GM18498 (cell line): ENCODE measurements at regions not wholly inside any gene's neighbourhood (a gene's known extent, or its start where the extent isn't known, plus 50 kb on each side); places are given as distances from the start of the nearest gene placed in this dataset.
"Not testable (repeated sequence)": the region's sequence is repeated elsewhere in the genome, so short reads cannot be mapped to it uniquely, and the experiment has no call there.

Source experiments
- ATAC-seq: cut with Tn5 transposase; IDR thresholded peaks from one replicate; pipeline ENCODE4 v1.9.1; 2021; ENCODE audit warnings: mild to moderate bottlenecking, moderate library complexity; ENCODE audit not compliant: unreplicated experiment

GRCh38 chr2:89537862-89538261 lies 846.4 kb downstream of the RPIA start:
- not testable (repeated sequence) for ATAC-seq

DNA sequence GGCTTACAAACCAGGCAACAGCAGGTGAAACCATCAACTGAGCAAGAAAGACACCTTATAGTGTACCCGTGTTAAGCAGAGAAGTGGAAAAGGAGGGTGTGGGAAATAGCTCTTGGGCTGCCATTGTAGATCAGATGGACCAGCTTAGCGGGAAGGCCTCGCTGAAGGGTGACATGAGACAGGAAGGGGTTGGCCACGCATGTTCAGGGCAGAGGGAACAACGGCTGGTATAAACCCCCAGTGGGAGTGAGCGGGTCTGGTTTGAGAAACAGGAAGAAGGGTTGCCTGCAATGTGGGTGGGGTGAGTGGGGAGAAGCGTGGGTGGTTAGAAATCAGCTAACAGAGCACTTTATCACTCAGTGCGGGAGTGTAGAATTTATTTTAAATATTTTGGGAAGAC lies 852.6 kb downstream of the RPIA start:
- not testable (repeated sequence) for ATAC-seq

DNA sequence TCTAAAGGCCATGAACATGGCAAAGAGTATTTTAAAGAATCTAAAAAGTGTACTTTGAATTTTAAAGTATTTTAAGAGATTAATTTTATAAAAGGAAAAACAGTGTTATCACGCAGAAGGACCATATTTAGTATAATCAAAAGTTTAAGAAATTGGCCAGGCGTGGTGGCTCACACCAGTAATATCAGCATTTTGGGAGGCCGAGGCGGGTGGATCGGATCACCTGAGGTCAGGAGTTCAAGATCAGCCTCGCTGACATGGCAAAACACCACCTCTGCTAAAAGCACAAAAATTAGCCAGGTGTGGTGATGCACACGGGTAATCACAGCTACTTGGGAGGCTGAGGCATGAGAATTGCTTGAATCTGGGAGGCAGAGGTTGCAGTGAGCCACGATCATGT lies 887.7 kb downstream of the RPIA start:
- ATAC-seq, result not testable (repeated sequence)

DNA sequence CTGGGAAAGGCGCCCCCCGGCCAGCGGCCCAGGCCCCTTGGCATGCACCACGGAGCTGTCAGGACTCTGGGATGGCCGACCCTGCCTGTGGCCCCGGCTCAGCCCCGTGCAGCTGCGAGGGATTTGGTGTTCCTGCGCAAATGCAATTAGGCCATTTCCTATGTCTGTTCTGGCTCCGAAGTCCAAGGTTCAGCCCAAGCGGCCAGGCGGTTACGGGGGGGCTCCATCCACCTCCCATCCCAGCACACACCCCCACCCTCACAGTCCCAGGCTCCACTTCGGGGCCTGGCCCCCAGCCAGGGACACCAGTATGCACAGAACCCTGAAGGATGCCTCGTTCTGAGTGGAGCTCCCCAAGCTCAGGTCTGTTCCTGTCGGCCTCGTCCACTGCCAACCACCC lies 891.3 kb downstream of the RPIA start:
- not testable (repeated sequence) for ATAC-seq

- not testable (repeated sequence) for ATAC-seq
Observed at GRCh38 chr2:89584046-89584445, 892.6 kb downstream of the RPIA start.

GRCh38 chr2:89584868-89585557 lies 893.5 kb downstream of the RPIA start:
- not testable (repeated sequence) for ATAC-seq

DNA sequence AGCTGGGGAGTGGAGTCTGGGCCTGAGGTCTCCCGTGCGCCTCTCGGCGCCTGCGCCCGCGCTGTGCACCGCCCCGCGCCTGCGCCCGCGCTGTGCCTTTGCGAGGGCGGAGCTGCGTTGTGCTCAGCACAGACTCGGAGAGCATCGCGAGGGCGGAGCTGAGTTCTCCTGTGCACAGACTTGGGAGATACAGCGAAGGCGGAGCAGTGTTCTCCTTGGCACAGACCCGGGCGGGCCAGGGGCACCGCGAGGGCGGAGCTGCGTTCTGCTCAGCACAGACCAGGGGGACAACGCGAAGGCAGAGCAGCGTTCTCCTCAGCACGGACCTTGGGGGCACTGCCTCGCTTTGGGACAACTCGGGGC lies 894.1 kb downstream of the RPIA start:
- peak; percentile 100 for ATAC-seq

- ATAC-seq, result not testable (repeated sequence)
Observed at GRCh38 chr2:89599843-89600242, 908.4 kb downstream of the RPIA start.

- not testable (repeated sequence) for ATAC-seq
Observed at GRCh38 chr2:89606514-89606913, 915.0 kb downstream of the RPIA start.

DNA sequence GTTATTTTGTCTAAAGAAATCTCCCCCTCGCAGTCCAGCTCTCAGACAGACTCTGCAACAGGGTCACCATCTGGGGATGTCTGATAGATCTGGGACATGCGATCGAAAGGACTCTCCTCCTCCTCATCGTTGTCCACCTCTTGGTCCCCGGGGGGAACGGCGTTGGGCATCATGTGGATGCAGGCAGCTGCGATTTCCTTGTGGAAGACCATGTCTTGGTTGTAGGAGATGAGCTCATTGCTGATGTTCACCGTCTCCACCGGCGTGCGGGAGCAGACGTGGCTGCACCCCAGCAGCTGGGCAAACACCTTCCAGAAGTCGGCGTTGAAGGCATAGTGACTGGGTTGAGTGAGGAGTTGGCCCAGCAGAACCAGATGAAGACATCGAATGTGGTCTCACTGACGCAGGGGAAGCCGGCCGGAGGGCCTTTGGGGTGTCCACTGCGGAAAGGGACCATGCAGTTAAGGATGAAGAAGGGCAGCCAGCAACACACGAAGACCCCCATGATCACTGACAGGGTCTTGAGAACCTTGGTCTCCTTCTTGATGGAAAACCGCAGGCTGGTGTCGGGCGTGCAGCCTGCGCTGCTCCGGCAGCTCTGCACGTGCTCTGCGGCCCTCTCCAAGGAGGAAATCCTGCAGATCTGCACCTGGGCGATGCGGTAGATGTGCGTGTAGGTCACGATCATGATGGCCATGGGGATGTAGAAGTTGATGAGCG lies 918.9 kb downstream of the RPIA start:
- not testable (repeated sequence) for ATAC-seq

- ATAC-seq, result not testable (repeated sequence)
Observed at GRCh38 chr2:89610927-89611515, 919.5 kb downstream of the RPIA start.

GRCh38 chr2:89611710-89612109 lies 920.2 kb downstream of the RPIA start:
- not testable (repeated sequence) for ATAC-seq

DNA sequence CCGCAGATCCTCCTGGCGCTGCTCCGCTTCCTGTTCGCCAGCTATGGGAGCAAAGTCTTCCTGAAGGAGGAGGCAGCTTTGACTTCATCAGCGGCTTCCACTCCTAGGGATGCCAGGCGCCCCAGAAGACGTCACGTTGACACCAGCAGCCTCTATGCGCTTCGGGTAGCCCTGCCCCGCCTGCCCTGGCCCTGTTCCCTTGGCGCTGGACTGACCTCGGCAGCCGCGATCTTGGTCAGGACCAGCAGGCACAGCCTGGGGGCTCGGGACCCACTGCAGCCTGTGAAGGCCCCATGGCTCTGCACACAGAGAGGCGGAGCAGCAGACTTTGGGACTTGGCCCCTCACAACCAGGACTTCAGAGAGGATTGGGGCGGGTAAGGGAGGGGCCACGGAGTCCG lies 957.8 kb downstream of the RPIA start:
- ATAC-seq, result not testable (repeated sequence)

DNA sequence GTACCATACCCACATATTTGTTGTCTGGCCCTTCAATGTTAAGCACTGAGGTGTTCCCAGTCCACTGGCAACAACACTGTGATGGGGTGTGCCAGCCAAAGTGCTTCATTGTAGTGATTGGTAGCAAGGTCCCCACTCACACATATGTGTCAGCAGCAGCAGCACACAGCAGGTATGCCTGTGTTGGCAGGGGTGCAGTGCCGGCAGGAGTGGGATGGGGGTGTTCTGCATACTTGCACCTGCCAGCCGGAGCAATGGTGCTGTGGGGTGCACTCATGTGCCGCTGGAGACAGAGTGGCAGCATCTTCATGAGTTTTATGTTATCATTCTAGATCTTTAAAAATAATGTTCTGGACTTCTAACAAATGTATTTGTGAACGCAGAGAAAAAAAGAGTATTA lies 987.8 kb downstream of the RPIA start:
- not testable (repeated sequence) for ATAC-seq
